ENCODE measurements at regions not wholly inside any gene's neighbourhood (a gene's known extent, or its start where the extent isn't known, plus 50 kb on each side); places are given as distances from the start of the nearest gene placed in this dataset.

DNA sequence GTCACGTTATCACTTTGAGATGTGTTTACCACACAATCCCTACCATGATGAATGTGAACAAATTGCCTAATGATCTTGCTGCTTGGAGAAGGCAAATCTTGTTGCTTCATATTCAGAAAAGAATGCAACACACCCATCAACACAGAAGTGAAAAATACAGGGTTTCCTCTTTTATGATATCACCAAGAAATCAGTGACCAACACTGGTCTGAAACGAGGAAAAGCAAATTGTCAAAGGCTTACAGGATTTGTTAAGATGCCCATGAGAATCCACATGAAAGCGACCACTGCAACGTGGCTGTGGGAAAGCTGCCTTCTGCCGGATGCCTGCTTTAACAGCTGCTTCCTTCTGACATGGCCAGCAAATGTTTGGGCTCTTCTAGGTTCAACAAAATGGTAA is 397.6 kb upstream of the LRATD1 start:
- Histone ChIP-seq H3K36me3 (ENCODE audit: low read depth) (no peaks in the 10 kb centered on the region), H3K27me3 (ENCODE audit: insufficient read depth, poor library complexity, severe bottlenecking) (no peaks in the 10 kb centered on the region), H3K4me3 (ENCODE audit: severe bottlenecking) (no peak overlapping the region), H3K27ac (ENCODE audit: poor library complexity, severe bottlenecking) (no peak overlapping the region), H3K9me3 (ENCODE audit: severe bottlenecking) (no peaks in the 10 kb centered on the region), H3K4me1 (ENCODE audit: insufficient read depth, poor library complexity, severe bottlenecking) (no peaks in the 10 kb centered on the region)
- DNase-seq (ENCODE audit: low spot score) (no peak), ATAC-seq (ENCODE audit: low read depth) (no peak)
- TF ChIP-seq, protein P1, sequence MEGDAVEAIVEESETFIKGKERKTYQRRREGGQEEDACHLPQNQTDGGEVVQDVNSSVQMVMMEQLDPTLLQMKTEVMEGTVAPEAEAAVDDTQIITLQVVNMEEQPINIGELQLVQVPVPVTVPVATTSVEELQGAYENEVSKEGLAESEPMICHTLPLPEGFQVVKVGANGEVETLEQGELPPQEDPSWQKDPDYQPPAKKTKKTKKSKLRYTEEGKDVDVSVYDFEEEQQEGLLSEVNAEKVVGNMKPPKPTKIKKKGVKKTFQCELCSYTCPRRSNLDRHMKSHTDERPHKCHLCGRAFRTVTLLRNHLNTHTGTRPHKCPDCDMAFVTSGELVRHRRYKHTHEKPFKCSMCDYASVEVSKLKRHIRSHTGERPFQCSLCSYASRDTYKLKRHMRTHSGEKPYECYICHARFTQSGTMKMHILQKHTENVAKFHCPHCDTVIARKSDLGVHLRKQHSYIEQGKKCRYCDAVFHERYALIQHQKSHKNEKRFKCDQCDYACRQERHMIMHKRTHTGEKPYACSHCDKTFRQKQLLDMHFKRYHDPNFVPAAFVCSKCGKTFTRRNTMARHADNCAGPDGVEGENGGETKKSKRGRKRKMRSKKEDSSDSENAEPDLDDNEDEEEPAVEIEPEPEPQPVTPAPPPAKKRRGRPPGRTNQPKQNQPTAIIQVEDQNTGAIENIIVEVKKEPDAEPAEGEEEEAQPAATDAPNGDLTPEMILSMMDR (IDR thresholded peaks at IDR 0.05; ENCODE audit: poor library complexity, severe bottlenecking), result no peak

DNA sequence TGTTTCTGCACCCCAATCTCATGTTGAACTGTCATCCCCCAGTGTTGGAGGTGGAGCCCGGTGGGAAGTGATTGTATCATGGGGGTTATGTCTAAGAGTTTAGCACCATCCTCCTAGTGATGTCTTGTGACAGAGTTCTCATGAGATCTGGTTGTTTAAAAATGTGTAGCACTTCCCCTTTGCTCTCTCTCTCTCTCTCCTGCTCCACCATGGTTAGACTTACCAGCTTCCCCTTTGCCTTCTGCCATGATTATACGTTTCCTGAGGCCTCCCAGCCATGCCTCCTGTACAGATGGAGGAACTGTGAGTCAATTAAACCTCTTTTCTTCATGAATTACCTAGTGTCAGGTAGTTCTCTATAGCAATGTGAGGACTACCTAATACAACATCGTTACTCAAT is 396.9 kb upstream of the LRATD1 start:
- no peak overlapping the region for H3K27ac ChIP-seq (ENCODE audit: poor library complexity, severe bottlenecking)
- ATAC-seq (ENCODE audit: low read depth) (no peak), DNase-seq (ENCODE audit: low spot score) (no peak)
- no peaks in the 10 kb centered on the region for H3K4me1 ChIP-seq (ENCODE audit: insufficient read depth, poor library complexity, severe bottlenecking)
- no peaks in the 10 kb centered on the region for H3K36me3 ChIP-seq (ENCODE audit: low read depth)
- TF ChIP-seq, protein P1 (IDR thresholded peaks at IDR 0.05; ENCODE audit: poor library complexity, severe bottlenecking), result no peak
- H3K9me3 ChIP-seq (ENCODE audit: severe bottlenecking), result no peaks in the 10 kb centered on the region
- H3K27me3 ChIP-seq (ENCODE audit: insufficient read depth, poor library complexity, severe bottlenecking), result no peaks in the 10 kb centered on the region
- no peak overlapping the region for H3K4me3 ChIP-seq (ENCODE audit: severe bottlenecking)

DNA sequence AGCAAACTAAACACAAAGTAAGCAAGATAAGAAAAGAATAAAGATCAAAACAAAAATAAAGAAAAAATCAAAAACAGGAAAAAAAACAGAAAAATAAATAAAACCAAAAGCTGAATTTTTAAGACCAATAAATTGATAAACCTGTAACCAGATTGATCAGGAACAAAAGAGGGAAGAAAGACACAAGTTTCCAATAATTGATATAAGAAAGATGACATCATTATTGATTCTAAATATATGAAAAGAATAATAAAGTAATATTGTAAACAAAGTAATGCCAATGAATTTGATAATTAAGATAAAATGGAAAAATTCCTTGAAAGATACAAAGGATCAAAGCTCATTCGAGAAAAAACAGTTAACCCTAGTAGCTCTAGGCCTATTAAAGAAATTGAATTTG is 394.6 kb upstream of the LRATD1 start:
- no peak overlapping the region for H3K27ac ChIP-seq (ENCODE audit: poor library complexity, severe bottlenecking)
- no peak overlapping the region for H3K4me3 ChIP-seq (ENCODE audit: severe bottlenecking)
- no peaks in the 10 kb centered on the region for H3K27me3 ChIP-seq (ENCODE audit: insufficient read depth, poor library complexity, severe bottlenecking)
- H3K36me3 ChIP-seq (ENCODE audit: low read depth), result no peaks in the 10 kb centered on the region
- DNase-seq (ENCODE audit: low spot score) (no peak), ATAC-seq (ENCODE audit: low read depth) (no peak)
- no peaks in the 10 kb centered on the region for H3K4me1 ChIP-seq (ENCODE audit: insufficient read depth, poor library complexity, severe bottlenecking)
- H3K9me3 ChIP-seq (ENCODE audit: severe bottlenecking), result no peaks in the 10 kb centered on the region
- TF ChIP-seq, protein P1 (IDR thresholded peaks at IDR 0.05; ENCODE audit: poor library complexity, severe bottlenecking), result no peak

DNA sequence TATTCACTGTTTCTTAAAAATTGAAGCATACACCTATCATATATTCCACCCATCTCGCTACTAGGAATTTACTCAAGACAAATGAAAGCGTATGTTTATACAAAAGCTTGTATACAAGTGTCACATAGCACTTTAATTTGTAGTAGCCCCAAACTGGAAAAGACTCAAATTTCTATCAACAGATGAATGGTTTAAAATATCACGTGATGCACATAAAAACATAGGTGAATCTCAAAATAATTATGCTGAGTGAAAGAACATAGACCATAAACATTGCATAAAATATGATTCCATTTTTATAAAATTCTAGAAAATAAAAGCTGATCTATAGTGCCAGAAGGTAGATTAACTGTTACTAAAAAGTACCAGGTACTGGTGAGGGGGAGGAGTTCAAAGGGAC is 392.9 kb upstream of the LRATD1 start:
- H3K4me1 ChIP-seq (ENCODE audit: insufficient read depth, poor library complexity, severe bottlenecking), result no peaks in the 10 kb centered on the region
- no peaks in the 10 kb centered on the region for H3K36me3 ChIP-seq (ENCODE audit: low read depth)
- DNase-seq (ENCODE audit: low spot score), result no peak
- ATAC-seq (ENCODE audit: low read depth), result no peak
- H3K9me3 ChIP-seq (ENCODE audit: severe bottlenecking), result no peaks in the 10 kb centered on the region
- H3K4me3 ChIP-seq (ENCODE audit: severe bottlenecking), result no peak overlapping the region
- TF ChIP-seq, protein P1 (IDR thresholded peaks at IDR 0.05; ENCODE audit: poor library complexity, severe bottlenecking), result no peak
- no peak overlapping the region for H3K27ac ChIP-seq (ENCODE audit: poor library complexity, severe bottlenecking)
- H3K27me3 ChIP-seq (ENCODE audit: insufficient read depth, poor library complexity, severe bottlenecking), result no peaks in the 10 kb centered on the region

DNA sequence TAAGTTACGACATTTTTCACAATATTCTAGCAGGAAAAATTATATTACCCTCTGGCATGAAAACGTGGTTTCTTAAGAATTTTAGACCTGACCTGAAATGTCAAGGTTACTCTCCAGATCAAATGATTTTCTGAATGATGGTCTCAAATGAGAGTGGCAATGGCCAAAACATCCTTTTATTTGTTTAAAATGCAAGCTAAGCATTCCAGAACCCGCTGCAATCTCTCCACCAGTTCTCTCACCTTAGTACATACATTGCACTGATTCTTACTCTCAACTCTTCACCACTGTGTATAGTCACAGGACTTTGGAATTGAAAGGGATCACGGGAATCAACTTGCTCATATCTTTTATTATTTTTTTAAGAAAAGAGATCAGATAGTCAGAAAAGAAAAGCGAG is 391.6 kb upstream of the LRATD1 start:
- no peaks in the 10 kb centered on the region for H3K9me3 ChIP-seq (ENCODE audit: severe bottlenecking)
- no peaks in the 10 kb centered on the region for H3K27me3 ChIP-seq (ENCODE audit: insufficient read depth, poor library complexity, severe bottlenecking)
- no peaks in the 10 kb centered on the region for H3K4me1 ChIP-seq (ENCODE audit: insufficient read depth, poor library complexity, severe bottlenecking)
- TF ChIP-seq, protein P1 (IDR thresholded peaks at IDR 0.05; ENCODE audit: poor library complexity, severe bottlenecking), result no peak
- H3K4me3 ChIP-seq (ENCODE audit: severe bottlenecking), result no peak overlapping the region
- no peaks in the 10 kb centered on the region for H3K36me3 ChIP-seq (ENCODE audit: low read depth)
- H3K27ac ChIP-seq (ENCODE audit: poor library complexity, severe bottlenecking), result no peak overlapping the region
- DNase-seq (ENCODE audit: low spot score) (no peak), ATAC-seq (ENCODE audit: low read depth) (no peak)

All from RWPE2 (cell line).